GM10248 (cell line): ENCODE measurements at regions not wholly inside any gene's neighbourhood (a gene's known extent, or its start where the extent isn't known, plus 50 kb on each side); places are given as distances from the start of the nearest gene placed in this dataset.

Experiments used
- CTCF ChIA-PET: fragments of 300-600 bp; sonication (Branson Sonifier 250); formaldehyde crosslinking; extraction: SDS; loops from one replicate; lab custom pipeline; 2021; ENCODE audit warnings: antibody characterized with exemption; lab: Yijun Ruan, JAX
- POLR2A ChIA-PET: fragments of 350-650 bp; sonication (Branson Sonifier 250); formaldehyde crosslinking; extraction: SDS; loops from one replicate; lab custom pipeline; 2020; ENCODE audit warnings: antibody characterized with exemption; lab: Yijun Ruan, JAX
- DNase-seq: peaks from one replicate; pipeline ENCODE4 v3.0.0; 2012; ENCODE audit errors: extremely low spot score
- CTCF ChIP-seq: IDR thresholded peaks from 2 replicates; pipeline ENCODE4 v1.5.1; 2012; ENCODE audit warnings: mild to moderate bottlenecking, low read depth; ENCODE audit errors: extremely low read depth, missing control alignments, control extremely low read depth

DNA sequence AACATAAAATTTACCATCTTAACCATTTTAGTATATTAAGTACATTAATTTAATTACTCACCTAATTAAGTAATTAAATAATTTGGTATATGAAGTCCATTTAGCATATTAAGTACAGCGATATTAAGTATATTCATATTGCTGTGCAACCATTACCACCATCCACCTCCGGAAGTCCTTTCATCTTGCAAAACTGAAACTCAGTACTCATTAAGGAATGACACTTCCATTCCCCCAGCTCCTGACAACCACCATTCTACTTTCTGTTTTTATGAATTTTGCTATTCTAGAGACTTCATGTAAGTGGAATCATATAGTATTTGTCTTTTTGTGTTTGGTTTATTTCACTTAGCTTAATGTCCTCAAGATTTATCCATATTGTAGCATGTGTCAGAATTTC, 61.1 kb upstream of the GTSF1L start:
- CTCF ChIA-PET: interaction anchor here (0.7 to 1.1 kb wide), 3 partner anchors 12 to 22 kb away, joined by 3 read pairs; no protein-coding TSS in a partner anchor
- POLR2A ChIA-PET: no interaction called here
- TF ChIP-seq CTCF: no peak
- no peak for DNase-seq

- POLR2A ChIA-PET: no interaction called here
- DNase-seq: no peak
- TF ChIP-seq CTCF: no peak
- CTCF ChIA-PET: interaction anchor here (0.9 to 1.5 kb wide), 2 partner anchors 14 to 25 kb away, joined by 3 read pairs; no protein-coding TSS in a partner anchor
Observed at GRCh38 chr20:43786885-43787284, 60.1 kb upstream of the GTSF1L start.

GRCh38 chr20:43781215-43781614, 54.4 kb upstream of the GTSF1L start:
- TF ChIP-seq CTCF: no peak
- POLR2A ChIA-PET: no interaction called here
- CTCF ChIA-PET: interaction anchor here (1.7 to 1.8 kb wide), 2 partner anchors 11 to 299 kb away, joined by 4 to 5 read pairs; no protein-coding TSS in a partner anchor
- no peak for DNase-seq

GRCh38 chr20:43778375-43778774, 51.6 kb upstream of the GTSF1L start:
- CTCF ChIA-PET: no interaction called here
- no peak for DNase-seq
- TF ChIP-seq CTCF: no peak
- POLR2A ChIA-PET: no interaction called here

GRCh38 chr20:43776691-43777090, 49.9 kb upstream of the GTSF1L start:
- POLR2A ChIA-PET: no interaction called here
- CTCF ChIA-PET: interaction anchor here (2.6 kb wide), 1 partner anchor 12 kb away, joined by 7 read pairs; no protein-coding TSS in a partner anchor
- DNase-seq: no peak
- TF ChIP-seq CTCF: no peak
